Adrenal gland (tissue), 5 donors: ENCODE measurements at regions not wholly inside any gene's neighbourhood (a gene's known extent, or its start where the extent isn't known, plus 50 kb on each side); places are given as distances from the start of the nearest gene placed in this dataset.

ENCODE experiments used
- POLR2A ChIP-seq, 2 donors: fragments of 450-650 bp; IDR thresholded peaks; one replicate each; pipeline ENCODE4 v1.6.1; 2017; ENCODE audit warnings: antibody characterized with exemption in 2 of 2, mild to moderate bottlenecking in 2 of 2, moderate library complexity in 1 of 2
- TF ChIP-seq, protein P1 (sequence below), 6 experiments: fragments of 450-650 bp in 4 of 6; fragments of 200-600 bp in 2 of 6; sonication (generic) in 1 of 6; IDR thresholded peaks; 1 replicate in 5 of 6; 2 replicates in 1 of 6; pipeline versions ENCODE4 v1.5.1 to v1.8.0; 2016 to 2021; ENCODE audit warnings: antibody characterized with exemption in 6 of 6, mild to moderate bottlenecking in 2 of 6, moderate library complexity in 1 of 6
- donor health status: DM: no; HTN: no; CAD: no.

DNA sequence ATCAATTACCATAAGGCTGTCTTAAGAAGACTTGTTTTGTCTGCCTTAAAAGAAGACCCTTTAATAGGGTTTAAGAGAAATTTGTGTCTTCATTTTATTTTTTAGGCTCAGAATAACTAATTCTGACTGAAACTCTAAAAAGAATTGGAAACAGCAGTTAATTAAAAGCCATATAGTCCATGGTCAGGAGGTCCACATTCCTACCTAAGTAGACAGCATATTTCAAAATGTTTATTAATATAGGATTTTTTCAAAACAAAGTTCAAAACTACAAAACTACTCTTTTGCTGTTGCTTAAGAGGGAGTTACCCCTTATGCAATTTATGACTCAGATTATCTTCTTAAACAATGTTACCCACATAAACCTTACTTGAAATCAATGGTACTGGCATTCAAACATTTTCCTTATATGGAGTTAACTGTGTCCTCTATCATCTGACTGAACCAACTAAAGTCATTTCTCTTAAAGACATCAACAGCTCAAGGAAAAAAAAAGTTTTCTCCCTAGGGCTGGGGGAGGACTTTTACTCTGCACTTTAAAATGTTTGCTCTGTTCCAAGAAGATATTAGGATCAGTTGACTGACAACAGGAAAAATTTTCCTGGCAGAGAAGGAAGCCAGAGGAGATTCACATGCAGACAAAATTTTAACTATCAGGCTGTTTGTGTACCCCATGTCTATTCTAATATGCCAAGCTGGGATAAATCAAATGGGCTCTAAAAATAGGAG is 56.8 kb upstream of the NANOGP8 start:
- TF ChIP-seq, protein P1, sequence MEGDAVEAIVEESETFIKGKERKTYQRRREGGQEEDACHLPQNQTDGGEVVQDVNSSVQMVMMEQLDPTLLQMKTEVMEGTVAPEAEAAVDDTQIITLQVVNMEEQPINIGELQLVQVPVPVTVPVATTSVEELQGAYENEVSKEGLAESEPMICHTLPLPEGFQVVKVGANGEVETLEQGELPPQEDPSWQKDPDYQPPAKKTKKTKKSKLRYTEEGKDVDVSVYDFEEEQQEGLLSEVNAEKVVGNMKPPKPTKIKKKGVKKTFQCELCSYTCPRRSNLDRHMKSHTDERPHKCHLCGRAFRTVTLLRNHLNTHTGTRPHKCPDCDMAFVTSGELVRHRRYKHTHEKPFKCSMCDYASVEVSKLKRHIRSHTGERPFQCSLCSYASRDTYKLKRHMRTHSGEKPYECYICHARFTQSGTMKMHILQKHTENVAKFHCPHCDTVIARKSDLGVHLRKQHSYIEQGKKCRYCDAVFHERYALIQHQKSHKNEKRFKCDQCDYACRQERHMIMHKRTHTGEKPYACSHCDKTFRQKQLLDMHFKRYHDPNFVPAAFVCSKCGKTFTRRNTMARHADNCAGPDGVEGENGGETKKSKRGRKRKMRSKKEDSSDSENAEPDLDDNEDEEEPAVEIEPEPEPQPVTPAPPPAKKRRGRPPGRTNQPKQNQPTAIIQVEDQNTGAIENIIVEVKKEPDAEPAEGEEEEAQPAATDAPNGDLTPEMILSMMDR (IDR thresholded peaks at IDR 0.05): no peak
- no peak for TF ChIP-seq POLR2A (IDR thresholded peaks at IDR 0.05)
